Fibroblast of lung (primary cell): ENCODE measurements at regions not wholly inside any gene's neighbourhood (a gene's known extent, or its start where the extent isn't known, plus 50 kb on each side); places are given as distances from the start of the nearest gene placed in this dataset.

Source experiments
- EZH2 ChIP-seq: IDR thresholded peaks from 2 replicates; pipeline ENCODE4 v1.5.1; 2012; ENCODE audit warnings: low read length, control low read depth, mild to moderate bottlenecking; ENCODE audit errors: missing control alignments
- TF ChIP-seq, protein P1 (sequence below), 2 donors: IDR thresholded peaks in 1 of 2; conservative IDR thresholded peaks in 1 of 2; 1 replicate in 1 of 2; 2 replicates in 1 of 2; pipeline ENCODE4 v1.5.1; 2011 to 2012; ENCODE audit warnings: low read length in 2 of 2, control low read depth in 1 of 2, inconsistent platforms in 1 of 2, low read depth in 1 of 2, mild to moderate bottlenecking in 1 of 2

- TF ChIP-seq, protein P1, sequence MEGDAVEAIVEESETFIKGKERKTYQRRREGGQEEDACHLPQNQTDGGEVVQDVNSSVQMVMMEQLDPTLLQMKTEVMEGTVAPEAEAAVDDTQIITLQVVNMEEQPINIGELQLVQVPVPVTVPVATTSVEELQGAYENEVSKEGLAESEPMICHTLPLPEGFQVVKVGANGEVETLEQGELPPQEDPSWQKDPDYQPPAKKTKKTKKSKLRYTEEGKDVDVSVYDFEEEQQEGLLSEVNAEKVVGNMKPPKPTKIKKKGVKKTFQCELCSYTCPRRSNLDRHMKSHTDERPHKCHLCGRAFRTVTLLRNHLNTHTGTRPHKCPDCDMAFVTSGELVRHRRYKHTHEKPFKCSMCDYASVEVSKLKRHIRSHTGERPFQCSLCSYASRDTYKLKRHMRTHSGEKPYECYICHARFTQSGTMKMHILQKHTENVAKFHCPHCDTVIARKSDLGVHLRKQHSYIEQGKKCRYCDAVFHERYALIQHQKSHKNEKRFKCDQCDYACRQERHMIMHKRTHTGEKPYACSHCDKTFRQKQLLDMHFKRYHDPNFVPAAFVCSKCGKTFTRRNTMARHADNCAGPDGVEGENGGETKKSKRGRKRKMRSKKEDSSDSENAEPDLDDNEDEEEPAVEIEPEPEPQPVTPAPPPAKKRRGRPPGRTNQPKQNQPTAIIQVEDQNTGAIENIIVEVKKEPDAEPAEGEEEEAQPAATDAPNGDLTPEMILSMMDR (conservative IDR thresholded peaks at IDR 0.05 in 1 of 2, IDR thresholded peaks at IDR 0.05 in 1 of 2; ENCODE audit: low read depth in 1 of 2, low read length in 2 of 2) = no peak
- TF ChIP-seq EZH2 = no peak
Observed at GRCh38 chr10:43960477-43960876, 311.8 kb upstream of the ZNF32 start.
